ENCODE measurements at regions not wholly inside any gene's neighbourhood (a gene's known extent, or its start where the extent isn't known, plus 50 kb on each side); places are given as distances from the start of the nearest gene placed in this dataset.

GRCh38 chr16:17691106-17691898, 220.5 kb upstream of the XYLT1 start:
- ChIA-PET CTCF (no interaction called here), POLR2A (no interaction called here)
- H3K27me3 Mint-ChIP-seq (ENCODE audit: low read depth), result no peaks in the 10 kb centered on the region
- H3K9me3 Mint-ChIP-seq, result peaks cover 3% of the 10 kb centered on the region
- TF ChIP-seq OVOL2 (CRISPR knock-in tag; IDR thresholded peaks at IDR 0.05; ENCODE audit: borderline replicate concordance) (no peak), FOXJ3 (CRISPR knock-in tag; IDR thresholded peaks at IDR 0.05; ENCODE audit: borderline replicate concordance) (no peak), SP1 (CRISPR knock-in tag; conservative IDR thresholded peaks at IDR 0.05) (no peak), ETV6 (CRISPR knock-in tag; IDR thresholded peaks at IDR 0.05) (no peak), SOX15 (CRISPR knock-in tag; IDR thresholded peaks at IDR 0.05) (no peak), KAT7 (CRISPR knock-in tag; IDR thresholded peaks at IDR 0.05; ENCODE audit: borderline replicate concordance) (no peak), ATF1 (CRISPR knock-in tag; IDR thresholded peaks at IDR 0.05) (no peak), USF2 (CRISPR knock-in tag; IDR thresholded peaks at IDR 0.05) (no peak), CREM (CRISPR knock-in tag; IDR thresholded peaks at IDR 0.05) (no peak), ZNF263 (CRISPR knock-in tag; IDR thresholded peaks at IDR 0.05; ENCODE audit: low read depth) (no peak), NR3C1 (CRISPR knock-in tag; conservative IDR thresholded peaks at IDR 0.05; ENCODE audit: low read depth) (no peak), CTCF (IDR thresholded peaks at IDR 0.05) (no peak), ZNF396 (CRISPR knock-in tag; IDR thresholded peaks at IDR 0.05; ENCODE audit: borderline replicate concordance) (no peak), ZBTB43 (CRISPR knock-in tag; IDR thresholded peaks at IDR 0.05) (no peak), EMX1 (CRISPR knock-in tag; IDR thresholded peaks at IDR 0.05) (no peak), ARID4B (CRISPR knock-in tag; IDR thresholded peaks at IDR 0.05; ENCODE audit: borderline replicate concordance) (no peak), NFYB (CRISPR knock-in tag; conservative IDR thresholded peaks at IDR 0.05; ENCODE audit: low read depth) (no peak), GABPB1 (CRISPR knock-in tag; IDR thresholded peaks at IDR 0.05) (no peak), MAX (CRISPR knock-in tag; IDR thresholded peaks at IDR 0.05) (no peak), CDX4 (CRISPR knock-in tag; IDR thresholded peaks at IDR 0.05; ENCODE audit: borderline replicate concordance) (no peak)
- H3K4me1 Mint-ChIP-seq, result peaks cover 22% of the 10 kb centered on the region
- DNase-seq (ENCODE audit: low spot score), result no peak
- no peak for ATAC-seq
- no peaks in the 10 kb centered on the region for H3K36me3 Mint-ChIP-seq
- no peak overlapping the region for H3K27ac Mint-ChIP-seq
- no peak overlapping the region for H3K4me3 Mint-ChIP-seq

Measured in WTC11 (cell line).